SJSA1 (cell line): ENCODE measurements at regions not wholly inside any gene's neighbourhood (a gene's known extent, or its start where the extent isn't known, plus 50 kb on each side); places are given as distances from the start of the nearest gene placed in this dataset.

Experiments
- DNase-seq, 2 experiments: peaks; one replicate each; pipeline ENCODE4 v3.0.0-alpha.2; 2015 to 2020; ENCODE audit warnings: low spot score in 2 of 2, low read depth in 1 of 2
- H3K27ac ChIP-seq: fragments of 250-450 bp; sonication (Bioruptor Pico); 2 replicates; pipeline ENCODE4 v1.5.1; 2020; ENCODE audit warnings: mild to moderate bottlenecking, moderate library complexity
- H3K27me3 ChIP-seq: fragments of 250-450 bp; sonication (Bioruptor Pico); replicated peaks from 2 replicates; pipeline ENCODE4 v1.5.1; 2020; ENCODE audit warnings: mild to moderate bottlenecking, moderate library complexity
- H3K36me3 ChIP-seq: fragments of 250-450 bp; sonication (Bioruptor Pico); 2 replicates; pipeline ENCODE4 v1.5.1; 2020; ENCODE audit warnings: mild to moderate bottlenecking
- H3K4me1 ChIP-seq: fragments of 250-450 bp; sonication (Bioruptor Pico); replicated peaks from 2 replicates; pipeline ENCODE4 v1.6.1; 2021; ENCODE audit warnings: mild to moderate bottlenecking
- H3K4me3 ChIP-seq: fragments of 250-450 bp; sonication (Bioruptor Pico); 2 replicates; pipeline ENCODE4 v1.5.1; 2020; ENCODE audit warnings: mild to moderate bottlenecking
- H3K9me3 ChIP-seq: fragments of 250-450 bp; sonication (Bioruptor Pico); replicated peaks from 2 replicates; pipeline ENCODE4 v1.5.1; 2020; ENCODE audit warnings: mild to moderate bottlenecking

GRCh38 chr16:55271945-55272513 lies 52.0 kb upstream of the IRX6 start:
- Histone ChIP-seq H3K27me3 (no peaks in the 10 kb centered on the region), H3K36me3 (no peaks in the 10 kb centered on the region), H3K27ac (no peak overlapping the region), H3K9me3 (no peaks in the 10 kb centered on the region), H3K4me1 (no peaks in the 10 kb centered on the region), H3K4me3 (no peak overlapping the region)
- no peak for DNase-seq

GRCh38 chr16:55272744-55273143 lies 51.3 kb upstream of the IRX6 start:
- H3K4me1 ChIP-seq, result no peaks in the 10 kb centered on the region
- no peaks in the 10 kb centered on the region for H3K36me3 ChIP-seq
- no peak overlapping the region for H3K27ac ChIP-seq
- DNase-seq, result no peak
- H3K27me3 ChIP-seq, result no peaks in the 10 kb centered on the region
- no peaks in the 10 kb centered on the region for H3K9me3 ChIP-seq
- no peak overlapping the region for H3K4me3 ChIP-seq

- Histone ChIP-seq H3K9me3 (no peaks in the 10 kb centered on the region), H3K4me1 (no peaks in the 10 kb centered on the region), H3K27me3 (no peaks in the 10 kb centered on the region), H3K4me3 (no peak overlapping the region), H3K36me3 (no peaks in the 10 kb centered on the region), H3K27ac (no peak overlapping the region)
- DNase-seq, result no peak
Measured at GRCh38 chr16:55273356-55273755, 50.6 kb upstream of the IRX6 start.

- H3K27ac ChIP-seq, result no peak overlapping the region
- no peaks in the 10 kb centered on the region for H3K4me1 ChIP-seq
- no peak overlapping the region for H3K4me3 ChIP-seq
- DNase-seq, result no peak
- H3K27me3 ChIP-seq, result no peaks in the 10 kb centered on the region
- no peaks in the 10 kb centered on the region for H3K36me3 ChIP-seq
- H3K9me3 ChIP-seq, result no peaks in the 10 kb centered on the region
Measured at GRCh38 chr16:55273959-55274358, 50.0 kb upstream of the IRX6 start.
